T-helper 1 cell treated with Interleukin-12 subunit alpha and Interleukin-12 subunit beta and Interleukin-4 antibody, amounts not matched to agents 30 μg/mL and 1 μg/mL, for 36 hours (primary cell): ENCODE measurements at regions not wholly inside any gene's neighbourhood (a gene's known extent, or its start where the extent isn't known, plus 50 kb on each side); places are given as distances from the start of the nearest gene placed in this dataset.
"Not testable (repeated sequence)": the region's sequence is repeated elsewhere in the genome, so short reads cannot be mapped to it uniquely, and the experiment has no call there.

Experiments used
- H3K27ac Mint-ChIP-seq: one replicate; pipeline ENCODE4 v1.8.0; 2021; ENCODE audit warnings: mild to moderate bottlenecking, mixed read lengths
- H3K27me3 Mint-ChIP-seq: one replicate; pipeline ENCODE4 v1.8.0; 2021; ENCODE audit warnings: low read depth, mixed read lengths
- H3K36me3 Mint-ChIP-seq: one replicate; pipeline ENCODE4 v1.8.0; 2021; ENCODE audit warnings: low read depth, mixed read lengths
- H3K4me1 Mint-ChIP-seq: one replicate; pipeline ENCODE4 v1.8.0; 2021; ENCODE audit warnings: low read depth, mixed read lengths
- H3K4me3 Mint-ChIP-seq: one replicate; pipeline ENCODE4 v1.8.0; 2021; ENCODE audit warnings: mild to moderate bottlenecking, moderate library complexity, mixed read lengths
- H3K9me3 Mint-ChIP-seq: one replicate; pipeline ENCODE4 v1.8.0; 2021; ENCODE audit warnings: mixed read lengths

DNA sequence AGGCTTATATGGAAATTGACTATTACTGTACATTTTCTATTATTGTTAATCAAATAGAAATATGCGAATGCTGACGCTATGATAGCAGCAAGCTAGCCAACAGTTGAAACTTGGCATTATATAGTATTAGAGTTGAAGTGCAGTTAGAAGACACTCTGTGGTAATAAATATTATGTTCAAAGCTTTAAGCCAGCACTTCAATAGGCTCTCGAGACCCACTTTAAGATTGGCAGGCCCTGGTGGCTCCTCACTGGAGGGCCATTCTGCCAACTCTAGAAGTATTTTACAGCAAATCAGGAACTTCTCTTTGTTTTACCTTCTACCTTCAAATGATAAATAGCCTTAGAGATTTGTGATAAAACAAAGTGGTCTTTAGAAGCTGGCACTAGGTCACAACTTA, 2029.0 kb upstream of the WWC1 start:
- no peak overlapping the region for H3K27ac Mint-ChIP-seq
- no peaks in the 10 kb centered on the region for H3K36me3 Mint-ChIP-seq
- no peak overlapping the region for H3K4me3 Mint-ChIP-seq
- H3K27me3 Mint-ChIP-seq = no peaks in the 10 kb centered on the region
- H3K4me1 Mint-ChIP-seq = no peaks in the 10 kb centered on the region
- peaks cover 16% of the 10 kb centered on the region for H3K9me3 Mint-ChIP-seq

DNA sequence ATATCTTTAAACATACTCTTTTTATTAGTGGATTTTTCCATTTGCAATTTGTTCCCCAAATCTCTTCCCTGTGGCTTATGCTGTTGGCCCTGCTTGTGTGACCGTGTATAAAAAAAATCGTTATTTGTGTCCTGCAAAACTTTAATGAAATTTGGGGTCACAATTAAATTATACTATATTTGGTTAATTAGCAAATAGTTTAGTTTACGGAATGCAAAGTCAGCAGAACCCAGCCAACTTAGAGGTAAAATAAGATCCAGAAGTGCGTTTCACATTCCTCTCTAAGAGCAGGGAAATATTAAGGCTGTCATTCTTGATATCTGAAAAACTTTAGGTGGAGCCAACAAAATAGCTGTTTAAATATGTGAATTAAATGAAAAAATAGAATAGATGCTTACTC, 2023.5 kb upstream of the WWC1 start:
- H3K36me3 Mint-ChIP-seq = no peaks in the 10 kb centered on the region
- no peaks in the 10 kb centered on the region for H3K4me1 Mint-ChIP-seq
- H3K9me3 Mint-ChIP-seq = peaks cover 13% of the 10 kb centered on the region
- H3K4me3 Mint-ChIP-seq = no peak overlapping the region
- H3K27me3 Mint-ChIP-seq = no peaks in the 10 kb centered on the region
- H3K27ac Mint-ChIP-seq = no peak overlapping the region

DNA sequence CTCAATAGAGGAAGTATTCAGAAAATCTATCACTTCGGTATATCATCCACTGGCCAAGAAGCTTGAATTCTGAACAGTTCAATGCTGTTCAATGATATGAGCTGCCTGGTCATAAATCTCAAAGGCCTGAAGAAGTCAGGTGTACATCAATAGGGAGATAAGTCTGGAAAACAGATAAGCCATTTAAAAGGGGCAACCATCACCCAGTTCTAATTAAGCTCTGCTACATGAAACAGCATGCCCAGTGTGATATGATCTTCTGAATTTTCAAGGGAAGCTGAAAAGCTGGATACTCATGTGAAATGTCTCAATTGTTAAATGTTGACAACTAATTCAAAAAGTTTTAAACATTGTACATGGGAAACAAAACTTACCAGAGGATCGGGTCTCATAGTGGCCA, 2020.7 kb upstream of the WWC1 start:
- H3K27ac Mint-ChIP-seq = no peak overlapping the region
- H3K4me1 Mint-ChIP-seq = no peaks in the 10 kb centered on the region
- H3K36me3 Mint-ChIP-seq = no peaks in the 10 kb centered on the region
- H3K9me3 Mint-ChIP-seq = peaks cover 5% of the 10 kb centered on the region
- no peak overlapping the region for H3K4me3 Mint-ChIP-seq
- no peaks in the 10 kb centered on the region for H3K27me3 Mint-ChIP-seq

DNA sequence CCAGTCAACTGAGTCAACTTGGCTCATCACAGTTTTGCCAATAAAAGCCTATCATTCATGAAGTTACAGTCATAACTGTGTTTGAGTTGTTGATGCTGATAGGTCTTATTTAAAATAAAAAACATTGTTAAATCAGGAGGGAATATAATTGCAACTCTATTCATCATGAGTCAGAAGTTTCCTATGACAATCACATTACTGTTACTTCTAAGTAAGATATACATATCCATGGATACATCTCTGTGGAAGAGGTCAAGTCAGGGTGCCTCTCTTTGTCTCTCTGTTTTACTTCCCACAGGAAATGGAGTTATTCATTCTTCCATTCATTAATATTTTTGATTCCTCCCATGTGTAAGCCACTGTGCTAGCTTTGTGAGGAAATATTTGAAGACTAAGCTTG, 2015.4 kb upstream of the WWC1 start:
- Mint-ChIP-seq H3K36me3 (no peaks in the 10 kb centered on the region), H3K4me3 (no peak overlapping the region), H3K4me1 (no peaks in the 10 kb centered on the region), H3K27ac (no peak overlapping the region), H3K9me3 (peaks cover 14% of the 10 kb centered on the region), H3K27me3 (no peaks in the 10 kb centered on the region)

DNA sequence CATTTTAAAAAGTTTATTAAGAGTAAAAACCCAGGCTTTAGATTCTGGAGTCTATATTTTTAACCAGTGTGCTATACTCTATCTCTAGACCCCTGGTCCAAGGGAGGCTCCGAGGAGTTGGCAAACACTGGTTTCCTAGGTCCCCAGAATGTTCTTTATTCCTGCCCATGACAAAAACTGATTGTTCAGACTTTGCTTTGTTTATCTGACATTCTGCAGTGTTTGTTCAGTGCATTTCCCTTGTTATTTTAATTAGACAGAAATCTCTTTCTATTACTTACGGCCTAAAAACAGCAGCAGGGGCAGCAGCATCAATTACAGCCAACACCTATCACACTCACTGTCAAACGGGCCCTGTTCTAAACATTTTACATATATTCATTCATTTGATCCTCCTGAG, 2011.6 kb upstream of the WWC1 start:
- Mint-ChIP-seq H3K36me3 (no peaks in the 10 kb centered on the region), H3K27ac (no peak overlapping the region), H3K27me3 (no peaks in the 10 kb centered on the region), H3K4me3 (no peak overlapping the region), H3K9me3 (peaks cover 20% of the 10 kb centered on the region), H3K4me1 (no peaks in the 10 kb centered on the region)

DNA sequence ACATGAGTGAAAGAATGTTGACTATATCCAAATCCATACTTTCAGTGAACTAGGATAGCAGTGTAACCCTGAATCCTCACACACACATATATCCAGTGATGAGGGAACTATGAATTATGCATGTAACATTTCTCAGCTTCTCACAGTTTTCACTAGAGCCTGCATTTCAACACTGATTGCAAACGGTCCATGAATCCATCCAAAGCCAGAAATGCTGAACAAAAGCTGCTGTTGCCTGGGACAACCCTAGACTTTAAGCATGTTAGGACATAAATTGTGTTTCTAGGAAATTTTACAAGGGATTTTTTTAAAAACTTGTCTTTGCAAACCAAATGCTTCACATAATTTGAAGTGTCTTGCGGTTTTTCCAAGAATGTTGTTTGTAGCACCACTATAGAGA, 2010.0 kb upstream of the WWC1 start:
- no peak overlapping the region for H3K27ac Mint-ChIP-seq
- no peaks in the 10 kb centered on the region for H3K4me1 Mint-ChIP-seq
- H3K4me3 Mint-ChIP-seq = no peak overlapping the region
- no peaks in the 10 kb centered on the region for H3K36me3 Mint-ChIP-seq
- H3K27me3 Mint-ChIP-seq = no peaks in the 10 kb centered on the region
- H3K9me3 Mint-ChIP-seq = peaks cover 24% of the 10 kb centered on the region

DNA sequence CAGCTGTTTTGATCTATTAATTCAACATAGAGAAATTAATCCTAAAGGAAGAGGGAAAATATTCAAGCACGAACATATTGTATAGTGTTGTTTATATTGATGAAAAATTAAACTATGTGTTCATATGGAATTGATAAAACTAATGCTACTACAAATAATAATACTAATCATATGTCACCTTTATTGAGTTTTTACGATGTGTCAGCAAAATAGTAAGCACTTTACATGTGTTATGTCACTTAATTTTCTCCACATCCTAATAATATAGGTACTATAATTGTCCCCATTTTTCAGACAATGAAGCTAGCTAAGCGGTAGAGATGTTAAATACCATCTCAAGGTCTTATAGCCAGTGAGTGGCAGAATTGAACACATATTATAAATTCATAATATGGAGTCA, 2008.5 kb upstream of the WWC1 start:
- H3K27me3 Mint-ChIP-seq = no peaks in the 10 kb centered on the region
- peaks cover 27% of the 10 kb centered on the region for H3K9me3 Mint-ChIP-seq
- no peaks in the 10 kb centered on the region for H3K36me3 Mint-ChIP-seq
- H3K27ac Mint-ChIP-seq = no peak overlapping the region
- H3K4me3 Mint-ChIP-seq = no peak overlapping the region
- no peaks in the 10 kb centered on the region for H3K4me1 Mint-ChIP-seq

DNA sequence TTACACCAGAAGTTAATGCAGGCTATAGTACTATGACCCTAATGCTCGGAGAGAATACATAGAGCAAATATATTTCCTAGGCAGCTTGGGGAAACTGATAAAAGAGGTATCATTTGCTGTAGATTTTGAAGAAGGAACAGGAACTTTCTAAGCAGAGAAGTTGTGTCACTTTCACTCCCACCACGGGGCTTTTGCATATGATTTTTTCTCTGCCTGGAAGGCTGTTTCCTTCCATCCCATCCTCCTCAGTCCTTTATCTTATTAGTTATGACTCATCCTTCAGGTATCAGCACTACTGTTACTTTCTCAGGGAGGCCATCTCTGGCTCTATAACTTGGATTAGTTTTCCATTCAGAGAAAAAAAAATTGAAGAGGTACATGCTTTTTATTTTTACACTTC, 2006.1 kb upstream of the WWC1 start:
- H3K4me3 Mint-ChIP-seq = no peak overlapping the region
- no peaks in the 10 kb centered on the region for H3K36me3 Mint-ChIP-seq
- no peaks in the 10 kb centered on the region for H3K4me1 Mint-ChIP-seq
- peaks cover 26% of the 10 kb centered on the region for H3K9me3 Mint-ChIP-seq
- H3K27me3 Mint-ChIP-seq = no peaks in the 10 kb centered on the region
- no peak overlapping the region for H3K27ac Mint-ChIP-seq

DNA sequence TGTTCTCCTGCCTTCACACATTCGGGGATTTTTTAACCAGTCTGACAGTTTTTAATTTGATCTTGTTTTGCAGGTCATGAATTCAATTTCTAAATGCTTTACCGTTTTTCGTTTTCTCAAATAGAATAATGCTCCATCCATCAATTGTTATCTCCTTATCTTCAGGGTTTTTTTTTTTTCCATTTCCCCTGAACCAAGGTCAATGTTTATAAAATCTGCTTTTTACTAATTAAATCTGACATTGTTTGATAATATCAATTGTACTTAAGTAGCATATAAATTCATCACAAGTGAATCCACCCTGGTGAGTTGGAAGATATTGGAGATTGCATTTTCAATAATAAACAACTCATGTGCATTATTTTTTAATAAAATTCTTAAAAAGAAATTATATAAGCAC, 2004.6 kb upstream of the WWC1 start:
- Mint-ChIP-seq H3K36me3 (no peaks in the 10 kb centered on the region), H3K9me3 (peaks cover 24% of the 10 kb centered on the region), H3K27me3 (no peaks in the 10 kb centered on the region), H3K27ac (no peak overlapping the region), H3K4me3 (no peak overlapping the region), H3K4me1 (no peaks in the 10 kb centered on the region)

DNA sequence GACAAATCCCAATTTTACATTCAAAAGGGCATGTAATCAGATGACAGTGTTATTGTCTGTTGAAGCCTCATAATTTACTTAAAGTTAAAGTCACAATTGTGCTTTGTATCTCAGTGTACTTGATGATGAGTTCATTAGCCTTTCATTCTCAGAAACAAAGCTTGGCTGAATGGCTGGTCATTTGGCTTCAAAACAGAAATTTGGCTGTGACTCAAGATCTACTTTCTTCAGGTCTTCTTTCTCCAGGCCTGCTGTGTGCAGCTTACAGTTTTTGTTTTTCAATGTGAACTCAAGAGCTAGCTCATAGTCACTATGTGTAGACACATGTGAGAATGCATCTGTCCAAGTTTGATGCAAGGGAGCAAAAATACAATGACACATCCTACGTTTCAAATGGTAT, 2003.6 kb upstream of the WWC1 start:
- Mint-ChIP-seq H3K9me3 (peaks cover 24% of the 10 kb centered on the region), H3K4me1 (no peaks in the 10 kb centered on the region), H3K4me3 (no peak overlapping the region), H3K27me3 (no peaks in the 10 kb centered on the region), H3K36me3 (no peaks in the 10 kb centered on the region), H3K27ac (no peak overlapping the region)

DNA sequence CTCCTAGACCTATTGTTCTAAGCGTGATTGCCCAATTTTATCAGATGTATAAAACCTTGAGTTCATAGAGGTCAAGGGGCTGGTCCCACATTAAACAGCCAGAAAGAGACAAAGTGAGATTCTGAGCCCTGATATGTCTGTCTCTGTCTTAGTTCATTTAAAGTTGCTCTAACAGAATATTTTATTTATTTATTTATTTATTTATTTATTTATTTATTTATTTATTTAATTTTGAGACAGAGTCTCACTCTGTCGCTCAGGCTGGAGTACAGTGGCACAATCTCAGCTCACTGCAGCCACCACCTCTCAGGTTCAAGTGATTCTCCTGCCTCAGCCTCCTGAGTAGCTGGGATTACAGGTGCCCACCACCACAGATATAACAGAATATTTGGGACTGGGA, 1999.6 kb upstream of the WWC1 start:
- not testable (repeated sequence) for H3K27ac Mint-ChIP-seq, H3K4me1 Mint-ChIP-seq, H3K4me3 Mint-ChIP-seq, H3K36me3 Mint-ChIP-seq, H3K27me3 Mint-ChIP-seq
- H3K9me3 Mint-ChIP-seq = peaks cover 12% of the 10 kb centered on the region

DNA sequence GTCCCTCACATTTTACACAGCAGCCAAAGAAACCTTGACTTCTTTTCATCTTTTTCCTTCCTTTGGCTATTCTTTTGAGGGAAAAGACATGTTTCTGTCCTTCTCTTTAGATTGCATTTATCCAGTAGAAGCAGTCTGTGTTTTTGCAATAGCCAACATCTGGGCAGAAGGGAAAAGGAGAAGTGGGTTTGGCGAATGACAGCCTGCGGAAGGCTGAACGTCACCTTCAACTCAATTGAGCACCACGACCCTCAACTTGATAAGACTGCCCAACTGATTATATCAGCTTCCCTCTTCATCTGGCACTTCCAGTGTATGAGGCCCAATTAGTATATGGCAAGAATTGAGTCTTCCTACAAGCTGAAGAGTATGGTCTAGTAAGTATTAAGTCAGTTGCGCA, 1997.6 kb upstream of the WWC1 start:
- no peaks in the 10 kb centered on the region for H3K4me1 Mint-ChIP-seq

DNA sequence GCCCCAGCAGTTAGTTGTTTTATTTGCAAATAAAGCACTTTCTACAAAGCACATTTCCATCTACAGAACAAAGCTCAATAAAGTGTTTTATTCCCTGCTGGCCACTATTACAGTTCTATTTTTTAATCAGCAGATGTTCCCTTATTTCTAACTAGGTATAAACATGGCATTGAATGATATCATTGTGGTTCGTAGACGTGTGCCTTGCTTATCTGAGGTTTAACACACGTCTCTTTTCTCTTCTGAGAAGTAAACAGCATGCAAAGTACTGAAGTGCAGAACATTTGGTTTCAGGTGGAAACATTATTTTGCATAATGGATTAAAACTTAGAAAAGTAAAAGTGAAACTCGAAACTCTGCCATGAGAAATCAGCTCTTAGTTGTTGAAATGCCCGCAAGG, 1989.3 kb upstream of the WWC1 start:
- no peak overlapping the region for H3K27ac Mint-ChIP-seq
- H3K4me3 Mint-ChIP-seq = no peak overlapping the region
- no peaks in the 10 kb centered on the region for H3K27me3 Mint-ChIP-seq
- H3K36me3 Mint-ChIP-seq = no peaks in the 10 kb centered on the region
- H3K9me3 Mint-ChIP-seq = peaks cover 8% of the 10 kb centered on the region
- no peaks in the 10 kb centered on the region for H3K4me1 Mint-ChIP-seq

More for the DNA sequence above, 1997.6 kb upstream of the WWC1 start:
- Mint-ChIP-seq H3K9me3 (peaks cover 8% of the 10 kb centered on the region), H3K27ac (no peak overlapping the region), H3K4me3 (no peak overlapping the region), H3K27me3 (no peaks in the 10 kb centered on the region), H3K36me3 (no peaks in the 10 kb centered on the region)

DNA sequence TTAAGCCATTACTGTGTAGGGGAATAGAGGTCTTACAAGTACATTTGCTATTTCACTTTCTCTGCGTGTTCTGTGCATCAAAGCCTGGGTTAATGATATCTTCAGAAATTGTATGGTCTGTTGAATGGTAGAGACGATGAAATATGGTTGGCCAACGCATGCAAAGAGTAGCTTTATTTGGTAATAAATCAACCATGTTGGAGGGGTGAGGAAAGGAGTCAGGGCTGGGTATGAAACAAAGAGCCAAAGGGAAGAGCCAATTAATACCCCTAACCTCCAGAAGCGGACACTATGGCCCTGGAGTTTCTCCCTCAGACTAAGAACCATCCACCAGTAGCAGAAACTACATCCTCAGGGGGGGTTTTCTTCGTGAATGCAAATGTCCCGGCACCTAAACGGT, 1974.0 kb upstream of the WWC1 start:
- Mint-ChIP-seq H3K27ac (no peak overlapping the region), H3K36me3 (no peaks in the 10 kb centered on the region)

DNA sequence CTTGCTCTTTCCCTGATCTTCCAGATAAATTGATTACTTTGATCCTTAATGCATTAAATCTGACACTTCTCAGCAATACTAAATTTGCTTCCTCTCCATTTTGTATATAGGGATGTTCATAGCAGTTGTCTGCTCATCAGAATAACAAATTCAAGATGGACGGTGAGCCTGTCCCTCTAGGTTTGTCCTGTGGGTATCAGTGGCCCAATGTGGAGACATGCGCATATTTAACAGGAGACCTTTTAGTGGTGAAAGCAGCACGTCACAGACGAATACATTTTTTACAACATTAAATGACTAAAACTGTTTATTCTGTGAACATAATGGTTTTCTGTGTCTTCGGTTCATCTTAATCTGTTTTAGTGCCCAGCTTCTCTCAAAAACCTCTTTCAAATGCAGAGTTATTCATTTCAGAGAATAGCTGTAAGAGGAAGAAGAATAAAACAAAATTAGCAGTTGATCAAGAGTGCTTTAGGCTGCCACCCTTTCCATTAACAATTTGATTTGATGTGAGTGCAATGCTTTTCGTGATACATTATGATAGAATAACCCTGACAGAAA, 1970.4 kb upstream of the WWC1 start:
- no peaks in the 10 kb centered on the region for H3K36me3 Mint-ChIP-seq
- no peak overlapping the region for H3K27ac Mint-ChIP-seq
- no peaks in the 10 kb centered on the region for H3K27me3 Mint-ChIP-seq
- H3K9me3 Mint-ChIP-seq = no peaks in the 10 kb centered on the region
- no peaks in the 10 kb centered on the region for H3K4me1 Mint-ChIP-seq
- H3K4me3 Mint-ChIP-seq = no peak overlapping the region

More for the DNA sequence above, 1974.0 kb upstream of the WWC1 start:
- H3K9me3 Mint-ChIP-seq = peaks cover 5% of the 10 kb centered on the region
- H3K4me3 Mint-ChIP-seq = no peak overlapping the region
- H3K27me3 Mint-ChIP-seq = no peaks in the 10 kb centered on the region
- H3K4me1 Mint-ChIP-seq = no peaks in the 10 kb centered on the region

DNA sequence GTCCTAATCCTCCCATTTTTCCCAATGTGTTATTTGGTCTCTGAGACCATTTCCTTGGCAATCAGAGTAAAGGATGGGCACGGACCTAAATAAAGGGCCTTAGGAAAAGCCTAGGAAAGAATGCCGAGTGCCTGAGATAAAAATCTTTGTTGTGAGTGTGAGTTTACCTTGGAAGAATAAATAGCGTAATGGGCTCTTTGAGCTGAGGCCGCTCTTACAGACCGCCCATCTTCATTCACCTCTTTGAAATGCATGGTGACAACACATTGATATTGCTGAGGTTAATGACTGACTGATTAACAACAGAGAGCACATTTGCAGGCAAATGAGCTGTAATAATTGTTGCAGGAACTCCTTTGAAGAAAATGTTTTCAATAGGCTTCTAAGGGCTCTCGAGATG, 1967.1 kb upstream of the WWC1 start:
- H3K9me3 Mint-ChIP-seq = no peaks in the 10 kb centered on the region
- H3K36me3 Mint-ChIP-seq = no peaks in the 10 kb centered on the region
- no peak overlapping the region for H3K27ac Mint-ChIP-seq
- H3K4me3 Mint-ChIP-seq = no peak overlapping the region
- no peaks in the 10 kb centered on the region for H3K27me3 Mint-ChIP-seq
- no peaks in the 10 kb centered on the region for H3K4me1 Mint-ChIP-seq
